Cardiac muscle cell (in vitro differentiated cells and primary cell): ENCODE measurements at regions not wholly inside any gene's neighbourhood (a gene's known extent, or its start where the extent isn't known, plus 50 kb on each side); places are given as distances from the start of the nearest gene placed in this dataset.

Experiments
- DNase-seq, 2 donors: peaks; one replicate each; pipeline versions ENCODE4 v3.0.0 to v3.0.0-alpha.2; 2010 to 2017; ENCODE audit warnings: low read depth in 1 of 2, low spot score in 1 of 2
- H3K27ac ChIP-seq: fragments of 200-600 bp; sonication (generic); 2 replicates; pipeline ENCODE4 v1.5.1; 2016
- H3K27me3 ChIP-seq: fragments of 200-600 bp; sonication (generic); 2 replicates; pipeline ENCODE4 v1.6.0; 2016; ENCODE audit warnings: control low read depth
- H3K36me3 ChIP-seq: fragments of 200-600 bp; sonication (generic); 2 replicates; pipeline ENCODE4 v1.5.1; 2016; ENCODE audit warnings: control low read depth
- H3K4me1 ChIP-seq: fragments of 200-600 bp; sonication (generic); 2 replicates; pipeline ENCODE4 v1.8.1; 2017; ENCODE audit warnings: low read depth, mild to moderate bottlenecking, mixed run types
- H3K4me3 ChIP-seq: fragments of 200-600 bp; sonication (generic); 2 replicates; pipeline ENCODE4 v1.5.1; 2016; ENCODE audit warnings: mild to moderate bottlenecking
- H3K9me3 ChIP-seq: fragments of 200-600 bp; sonication (generic); 2 replicates; pipeline ENCODE4 v1.5.1; 2017; ENCODE audit warnings: low read depth, mild to moderate bottlenecking, control low read depth
- TF ChIP-seq, protein P1 (sequence below): IDR thresholded peaks from 2 replicates; pipeline ENCODE4 v1.5.1; 2012; ENCODE audit warnings: low read depth, mild to moderate bottlenecking, low read length

- no peaks in the 10 kb centered on the region for H3K9me3 ChIP-seq
- no peak for DNase-seq
- H3K27ac ChIP-seq: no peak overlapping the region
- H3K4me1 ChIP-seq: peaks cover 2% of the 10 kb centered on the region
- H3K27me3 ChIP-seq: no peaks in the 10 kb centered on the region
- no peak overlapping the region for H3K4me3 ChIP-seq
- TF ChIP-seq, protein P1, sequence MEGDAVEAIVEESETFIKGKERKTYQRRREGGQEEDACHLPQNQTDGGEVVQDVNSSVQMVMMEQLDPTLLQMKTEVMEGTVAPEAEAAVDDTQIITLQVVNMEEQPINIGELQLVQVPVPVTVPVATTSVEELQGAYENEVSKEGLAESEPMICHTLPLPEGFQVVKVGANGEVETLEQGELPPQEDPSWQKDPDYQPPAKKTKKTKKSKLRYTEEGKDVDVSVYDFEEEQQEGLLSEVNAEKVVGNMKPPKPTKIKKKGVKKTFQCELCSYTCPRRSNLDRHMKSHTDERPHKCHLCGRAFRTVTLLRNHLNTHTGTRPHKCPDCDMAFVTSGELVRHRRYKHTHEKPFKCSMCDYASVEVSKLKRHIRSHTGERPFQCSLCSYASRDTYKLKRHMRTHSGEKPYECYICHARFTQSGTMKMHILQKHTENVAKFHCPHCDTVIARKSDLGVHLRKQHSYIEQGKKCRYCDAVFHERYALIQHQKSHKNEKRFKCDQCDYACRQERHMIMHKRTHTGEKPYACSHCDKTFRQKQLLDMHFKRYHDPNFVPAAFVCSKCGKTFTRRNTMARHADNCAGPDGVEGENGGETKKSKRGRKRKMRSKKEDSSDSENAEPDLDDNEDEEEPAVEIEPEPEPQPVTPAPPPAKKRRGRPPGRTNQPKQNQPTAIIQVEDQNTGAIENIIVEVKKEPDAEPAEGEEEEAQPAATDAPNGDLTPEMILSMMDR: no peak
- H3K36me3 ChIP-seq: no peaks in the 10 kb centered on the region
Observed at GRCh38 chr7:152984421-152984820, 224.9 kb downstream of the ACTR3B start.

- DNase-seq: no peak
- Histone ChIP-seq H3K9me3 (no peaks in the 10 kb centered on the region), H3K27me3 (no peaks in the 10 kb centered on the region), H3K4me3 (no peak overlapping the region), H3K36me3 (no peaks in the 10 kb centered on the region), H3K27ac (no peak overlapping the region), H3K4me1 (peaks cover 6% of the 10 kb centered on the region)
- TF ChIP-seq, protein P1: no peak
Observed at GRCh38 chr7:152986376-152986775, 226.8 kb downstream of the ACTR3B start.

- DNase-seq: no peak
- H3K27me3 ChIP-seq: no peaks in the 10 kb centered on the region
- H3K4me3 ChIP-seq: no peak overlapping the region
- peaks cover 6% of the 10 kb centered on the region for H3K4me1 ChIP-seq
- H3K27ac ChIP-seq: no peak overlapping the region
- H3K9me3 ChIP-seq: no peaks in the 10 kb centered on the region
- H3K36me3 ChIP-seq: no peaks in the 10 kb centered on the region
- TF ChIP-seq, protein P1: no peak
Observed at GRCh38 chr7:152987656-152988055, 228.1 kb downstream of the ACTR3B start.

- H3K4me3 ChIP-seq: no peak overlapping the region
- TF ChIP-seq, protein P1: no peak
- peak; percentile 2 to 58 for DNase-seq
- H3K36me3 ChIP-seq: no peaks in the 10 kb centered on the region
- H3K4me1 ChIP-seq: peaks cover 6% of the 10 kb centered on the region
- no peaks in the 10 kb centered on the region for H3K27me3 ChIP-seq
- peak overlapping the region; percentile 97 for H3K27ac ChIP-seq
- no peaks in the 10 kb centered on the region for H3K9me3 ChIP-seq
Observed at GRCh38 chr7:152989889-152990380, 230.4 kb downstream of the ACTR3B start.

DNA sequence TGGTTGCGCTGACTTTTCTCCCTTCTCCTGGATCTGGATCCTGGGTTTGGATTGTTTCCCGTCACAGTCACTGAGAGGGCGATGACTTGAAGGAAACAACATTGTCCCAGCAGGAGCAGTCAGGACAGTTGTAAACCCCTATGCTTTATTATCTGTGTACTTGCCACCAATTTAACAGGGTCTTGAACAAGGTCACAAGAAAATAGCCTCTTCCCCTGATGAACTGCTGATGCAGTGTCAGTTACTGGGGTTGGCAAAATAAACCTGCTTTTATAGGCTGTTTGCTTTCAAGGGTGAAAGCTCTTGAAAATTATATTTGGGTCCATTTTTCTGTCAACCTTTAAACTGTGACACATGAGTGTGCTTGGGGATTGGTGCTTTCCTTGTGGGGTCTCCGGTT, 238.9 kb downstream of the ACTR3B start:
- H3K27me3 ChIP-seq: no peaks in the 10 kb centered on the region
- H3K9me3 ChIP-seq: no peaks in the 10 kb centered on the region
- no peaks in the 10 kb centered on the region for H3K4me1 ChIP-seq
- TF ChIP-seq, protein P1: no peak
- H3K4me3 ChIP-seq: no peak overlapping the region
- no peak for DNase-seq
- H3K36me3 ChIP-seq: no peaks in the 10 kb centered on the region
- no peak overlapping the region for H3K27ac ChIP-seq

GRCh38 chr7:153002115-153002514, 242.6 kb downstream of the ACTR3B start:
- no peaks in the 10 kb centered on the region for H3K36me3 ChIP-seq
- no peaks in the 10 kb centered on the region for H3K27me3 ChIP-seq
- no peaks in the 10 kb centered on the region for H3K9me3 ChIP-seq
- no peak for DNase-seq
- no peak overlapping the region for H3K27ac ChIP-seq
- H3K4me3 ChIP-seq: no peak overlapping the region
- no peaks in the 10 kb centered on the region for H3K4me1 ChIP-seq
- TF ChIP-seq, protein P1: no peak
